GM21423 (cell line): ENCODE measurements at regions not wholly inside any gene's neighbourhood (a gene's known extent, or its start where the extent isn't known, plus 50 kb on each side); places are given as distances from the start of the nearest gene placed in this dataset.
A peak's percentile ranks its signal among the peaks of the same experiment; 100 is the strongest.
"Not testable (repeated sequence)": the region's sequence is repeated elsewhere in the genome, so short reads cannot be mapped to it uniquely, and the experiment has no call there.

Experiments
- ATAC-seq: cut with Tn5 transposase; IDR thresholded peaks from one replicate; pipeline ENCODE4 v1.9.1; 2021; ENCODE audit warnings: mild to moderate bottlenecking, moderate library complexity; ENCODE audit not compliant: unreplicated experiment

DNA sequence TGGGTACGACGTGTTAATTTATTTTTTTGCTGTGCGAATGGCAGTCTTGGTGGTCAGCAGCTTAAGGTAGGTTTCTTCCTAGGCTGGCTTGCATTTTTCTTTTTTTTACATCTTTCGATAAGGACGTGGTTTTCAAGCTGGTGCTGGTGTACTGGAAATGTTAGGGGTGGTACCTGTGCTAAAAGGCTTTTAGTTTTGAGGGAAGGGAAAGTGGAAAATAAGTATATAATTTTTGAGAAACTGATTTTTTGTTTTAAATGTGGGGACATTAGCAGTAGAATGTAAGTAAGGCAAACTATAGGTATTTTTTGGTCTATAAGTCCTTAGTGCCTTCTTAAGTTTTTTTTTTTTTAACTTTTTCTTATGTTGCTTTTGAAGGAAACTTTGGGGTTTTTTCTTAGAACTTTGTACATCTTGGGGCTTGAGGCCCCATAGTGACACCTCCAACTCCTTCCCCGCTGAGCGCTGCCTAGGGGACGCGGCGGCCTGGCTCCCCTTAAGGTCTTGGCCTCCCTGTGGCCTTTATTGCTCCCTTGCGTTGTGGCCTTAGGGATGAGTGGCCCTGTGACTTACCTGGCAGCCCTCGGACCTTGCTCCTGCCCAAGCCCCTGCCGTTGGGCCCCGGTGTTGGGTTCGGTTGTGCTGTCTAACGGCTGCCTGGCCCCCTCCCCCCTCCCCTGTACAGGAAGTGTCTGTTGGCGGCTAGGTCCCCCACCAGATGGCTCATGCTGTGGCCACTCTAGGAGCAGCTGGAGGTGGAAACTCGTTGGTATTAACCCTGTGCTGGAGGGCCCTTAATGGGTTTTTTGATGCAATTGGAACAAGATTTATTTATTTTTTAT is 88.0 kb upstream of the RPRML start:
- ATAC-seq = peak; percentile 83

DNA sequence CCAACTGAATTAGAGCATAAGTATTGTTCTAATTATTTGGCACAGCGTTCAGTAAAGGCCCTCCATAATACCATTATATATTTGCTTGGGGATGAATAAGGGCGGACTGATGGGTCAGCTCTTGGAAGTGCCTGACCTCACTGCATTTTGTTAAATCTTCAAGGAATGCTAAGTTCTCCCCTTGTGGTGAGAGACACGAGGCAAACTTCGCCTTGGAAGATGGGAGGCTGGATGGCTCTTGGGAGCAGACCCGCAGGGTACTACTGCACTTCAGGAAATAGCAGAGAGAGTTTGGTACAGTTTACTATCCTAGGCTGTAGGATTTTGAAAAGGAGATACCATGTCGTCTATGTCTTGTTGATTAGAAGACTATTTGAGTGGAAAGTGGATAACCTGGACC is 87.0 kb upstream of the RPRML start:
- no peak for ATAC-seq

GRCh38 chr17:47064684-47065083 is 85.6 kb upstream of the RPRML start:
- no peak for ATAC-seq

GRCh38 chr17:47063475-47063874 is 84.4 kb upstream of the RPRML start:
- ATAC-seq = no peak

DNA sequence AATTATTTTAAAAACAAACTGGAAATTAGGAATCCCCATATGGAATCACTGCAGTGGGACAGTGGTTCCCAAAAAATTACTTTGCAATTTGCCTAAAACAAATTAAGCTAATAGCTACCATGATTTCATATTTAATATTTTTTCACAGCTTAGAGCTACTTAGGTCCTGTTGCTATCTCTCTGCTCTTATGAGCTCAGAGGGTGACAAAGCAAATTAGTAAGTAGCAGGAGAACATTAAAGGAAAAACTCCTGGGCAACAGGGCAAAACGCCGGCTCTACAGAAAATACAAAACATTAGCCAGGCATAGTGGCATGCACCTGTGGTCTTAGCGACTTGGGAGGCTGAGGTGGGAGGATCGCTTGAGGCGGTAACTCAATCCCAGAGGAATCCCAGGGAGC is 83.8 kb upstream of the RPRML start:
- ATAC-seq = not testable (repeated sequence)

DNA sequence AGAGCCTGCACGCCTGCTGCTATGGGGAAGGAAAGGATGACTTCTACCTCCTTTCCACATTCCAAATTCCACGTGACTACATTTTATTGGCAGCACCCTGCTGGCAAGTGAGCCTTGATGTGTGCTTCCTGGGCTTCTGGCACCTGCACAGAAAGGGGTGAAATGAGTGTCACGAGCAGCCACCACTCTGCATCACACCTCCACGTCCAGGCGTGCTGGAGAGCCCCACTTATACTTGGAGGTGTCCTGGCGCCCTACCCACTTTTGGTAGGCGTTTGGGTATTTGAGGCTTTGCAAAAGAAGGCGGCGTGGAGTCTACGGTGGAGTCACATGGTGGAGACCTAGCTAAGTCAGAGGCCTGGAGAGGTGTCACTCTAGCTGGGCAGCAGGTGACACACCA is 81.0 kb upstream of the RPRML start:
- not testable (repeated sequence) for ATAC-seq

DNA sequence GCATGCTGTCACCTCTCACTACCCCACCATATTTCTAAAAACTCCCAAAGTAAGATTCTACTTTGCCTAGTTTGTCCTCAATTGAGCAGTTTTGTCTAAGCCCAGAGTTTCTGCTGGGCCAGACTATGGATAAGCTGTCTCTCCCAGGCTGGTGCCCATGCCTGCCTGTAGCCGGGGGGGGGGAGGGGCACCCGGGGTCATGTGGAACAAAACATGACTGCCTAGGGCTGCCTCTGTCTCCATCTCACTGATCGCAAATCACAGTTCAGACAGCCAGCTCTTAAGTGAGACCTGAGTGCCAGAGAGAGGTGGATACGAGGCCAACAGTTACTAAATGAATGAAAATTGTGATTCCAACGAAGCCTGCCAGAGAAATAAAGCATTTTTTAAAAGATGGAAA is 78.8 kb upstream of the RPRML start:
- no peak for ATAC-seq

DNA sequence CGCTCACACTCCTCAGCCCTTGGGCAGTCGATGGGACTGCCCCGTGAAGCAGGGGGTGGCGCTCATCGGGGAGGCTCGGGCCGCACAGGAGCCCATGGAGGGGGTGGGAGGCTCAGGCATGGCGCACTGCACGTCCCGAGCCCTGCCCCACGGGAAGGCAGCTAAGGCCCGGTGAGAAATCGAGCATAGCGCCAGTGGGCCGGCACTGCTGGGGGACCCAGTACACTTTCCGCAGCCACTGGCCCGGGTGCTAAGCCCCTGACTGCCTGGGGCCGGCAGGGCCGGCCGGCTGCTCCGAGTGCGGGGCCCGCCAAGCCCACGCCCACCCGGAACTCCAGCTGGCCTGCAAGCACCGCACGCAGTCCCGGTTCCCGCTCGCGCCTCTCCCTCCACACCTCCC is 78.2 kb upstream of the RPRML start:
- not testable (repeated sequence) for ATAC-seq

DNA sequence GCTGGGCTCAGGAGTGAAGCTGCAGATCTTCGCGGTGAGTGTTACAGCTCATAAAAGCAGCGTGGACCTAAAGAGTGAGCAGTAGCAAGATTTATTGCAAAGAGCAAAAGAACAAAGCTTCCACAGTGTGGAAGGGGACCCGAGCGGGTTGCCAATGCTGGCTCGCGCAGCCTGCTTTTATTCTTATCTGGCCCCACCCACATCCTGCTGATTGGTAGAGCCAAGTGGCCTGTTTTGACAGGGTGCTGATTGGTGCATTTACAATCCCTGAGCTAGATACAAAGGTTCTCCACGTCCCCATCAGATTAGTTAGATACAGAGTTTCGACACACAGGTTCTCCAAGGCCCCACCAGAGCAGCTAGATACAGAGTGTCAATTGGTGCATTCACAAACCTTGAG is 77.6 kb upstream of the RPRML start:
- not testable (repeated sequence) for ATAC-seq
